Loucy (cell line): ENCODE measurements at regions not wholly inside any gene's neighbourhood (a gene's known extent, or its start where the extent isn't known, plus 50 kb on each side); places are given as distances from the start of the nearest gene placed in this dataset.

ENCODE experiments used
- H2AFZ ChIP-seq: fragments of 200-600 bp; sonication (generic); 2 replicates; pipeline ENCODE4 v1.6.0; 2016; ENCODE audit warnings: antibody characterized with exemption, mild to moderate bottlenecking, low read length, moderate library complexity
- H3F3A ChIP-seq: fragments of 200-600 bp; 2 replicates; pipeline ENCODE4 v1.6.0; 2016; ENCODE audit warnings: antibody characterized with exemption, low read depth, mild to moderate bottlenecking
- H3K27me3 ChIP-seq: fragments of 200-600 bp; sonication (generic); 2 replicates; pipeline ENCODE4 v1.6.1; 2014; ENCODE audit warnings: low read length, mild to moderate bottlenecking; ENCODE audit not compliant: insufficient read depth, poor library complexity, severe bottlenecking
- H3K36me3 ChIP-seq: fragments of 200-600 bp; sonication (generic); 2 replicates; pipeline ENCODE4 v1.6.1; 2016; ENCODE audit warnings: low read length; ENCODE audit not compliant: insufficient read depth
- H3K4me1 ChIP-seq: fragments of 200-600 bp; sonication (generic); 2 replicates; pipeline ENCODE4 v1.5.1; 2014; ENCODE audit warnings: low read length, mild to moderate bottlenecking; ENCODE audit not compliant: insufficient read depth, poor library complexity, severe bottlenecking
- H3K4me2 ChIP-seq: fragments of 200-600 bp; sonication (generic); 2 replicates; pipeline ENCODE4 v1.6.0; 2014; ENCODE audit warnings: antibody characterized with exemption, low read length, low read depth, mild to moderate bottlenecking; ENCODE audit not compliant: poor library complexity, severe bottlenecking
- H3K4me3 ChIP-seq: fragments of 200-600 bp; sonication (generic); 2 replicates; pipeline ENCODE4 v1.5.1; 2014; ENCODE audit warnings: low read length, mild to moderate bottlenecking, mixed read lengths; ENCODE audit not compliant: poor library complexity, severe bottlenecking
- H3K79me2 ChIP-seq: fragments of 200-600 bp; sonication (generic); 2 replicates; pipeline ENCODE4 v1.6.1; 2014; ENCODE audit warnings: low read length; ENCODE audit not compliant: insufficient read depth
- H3K9ac ChIP-seq: fragments of 200-600 bp; sonication (generic); 2 replicates; pipeline ENCODE4 v1.6.0; 2014; ENCODE audit warnings: mild to moderate bottlenecking, low read depth, low read length, moderate library complexity; ENCODE audit not compliant: poor library complexity, severe bottlenecking
- H3K9me2 ChIP-seq: fragments of 200-600 bp; sonication (generic); replicated peaks from 2 replicates; pipeline ENCODE4 v1.6.1; 2016; ENCODE audit warnings: low read depth, low read length, mixed read lengths
- H3K9me3 ChIP-seq: fragments of 200-600 bp; sonication (generic); 2 replicates; pipeline ENCODE4 v1.6.1; 2014; ENCODE audit warnings: mild to moderate bottlenecking, antibody characterized with exemption, low read length, low read depth; ENCODE audit not compliant: insufficient read depth
- H4K20me1 ChIP-seq: fragments of 200-600 bp; sonication (generic); 2 replicates; pipeline ENCODE4 v1.6.0; 2014; ENCODE audit warnings: antibody characterized with exemption, low read length, mild to moderate bottlenecking; ENCODE audit not compliant: insufficient read depth, poor library complexity, severe bottlenecking
- CTCF ChIP-seq: fragments of 200-600 bp; sonication (generic); conservative IDR thresholded peaks from 2 replicates; pipeline ENCODE4 v1.5.1; 2014; ENCODE audit warnings: mild to moderate bottlenecking, antibody characterized with exemption, low read length
- EZH2phosphoT487 ChIP-seq: fragments of 200-600 bp; IDR thresholded peaks from 2 replicates; pipeline ENCODE4 v1.6.1; 2018; ENCODE audit warnings: antibody characterized with exemption, mild to moderate bottlenecking, moderate library complexity, borderline replicate concordance

GRCh38 chr5:61614606-61615005, 282.5 kb downstream of the ZSWIM6 start:
- no peaks in the 10 kb centered on the region for H3K27me3 ChIP-seq
- no peaks in the 10 kb centered on the region for H3K9me3 ChIP-seq
- no peaks in the 10 kb centered on the region for H3K36me3 ChIP-seq
- H3K9me2 ChIP-seq, result no peaks in the 10 kb centered on the region
- H4K20me1 ChIP-seq, result no peaks in the 10 kb centered on the region
- H2AFZ ChIP-seq, result no peak overlapping the region
- peaks cover 4% of the 10 kb centered on the region for H3K4me1 ChIP-seq
- H3K79me2 ChIP-seq, result no peaks in the 10 kb centered on the region
- TF ChIP-seq CTCF (no peak), EZH2phosphoT487 (no peak)
- no peak overlapping the region for H3K4me3 ChIP-seq
- H3K9ac ChIP-seq, result no peak overlapping the region
- H3F3A ChIP-seq, result no peaks in the 10 kb centered on the region
- no peak overlapping the region for H3K4me2 ChIP-seq

GRCh38 chr5:61617039-61617438, 285.0 kb downstream of the ZSWIM6 start:
- Histone ChIP-seq H3K79me2 (no peaks in the 10 kb centered on the region), H2AFZ (no peak overlapping the region), H3K9me2 (no peaks in the 10 kb centered on the region), H4K20me1 (no peaks in the 10 kb centered on the region), H3K9ac (no peak overlapping the region), H3K36me3 (no peaks in the 10 kb centered on the region), H3K9me3 (no peaks in the 10 kb centered on the region), H3F3A (no peaks in the 10 kb centered on the region), H3K4me3 (no peak overlapping the region), H3K4me2 (no peak overlapping the region), H3K27me3 (no peaks in the 10 kb centered on the region), H3K4me1 (peaks cover 8% of the 10 kb centered on the region)
- TF ChIP-seq EZH2phosphoT487 (no peak), CTCF (no peak)

DNA sequence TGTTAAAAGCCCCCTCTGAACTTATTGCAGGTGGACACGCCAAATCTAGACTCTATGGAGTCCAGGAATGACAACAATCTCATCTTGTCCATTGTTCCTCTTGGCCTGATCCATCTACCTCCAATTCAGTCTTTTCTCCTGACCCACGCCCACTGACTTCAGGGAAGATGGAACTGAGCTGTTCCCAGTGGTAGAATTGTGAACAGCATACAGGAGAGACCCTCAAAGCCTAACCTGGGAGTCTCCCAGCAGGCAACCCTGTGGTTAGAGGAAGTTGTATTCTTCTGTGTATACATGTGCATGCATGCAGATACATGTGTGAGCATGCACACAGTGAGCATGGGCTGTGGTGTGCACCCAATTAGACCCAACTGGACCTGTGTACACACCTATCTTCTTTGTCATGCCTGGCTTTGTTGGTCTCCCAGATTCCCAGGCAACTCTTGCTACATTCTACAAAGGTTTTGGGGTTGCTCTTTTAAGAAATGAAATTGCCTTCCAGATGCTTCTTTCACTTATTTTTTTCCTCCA, 286.0 kb downstream of the ZSWIM6 start:
- Histone ChIP-seq H3K9me3 (no peaks in the 10 kb centered on the region), H3K4me2 (no peak overlapping the region), H3K4me1 (peaks cover 8% of the 10 kb centered on the region), H3K36me3 (no peaks in the 10 kb centered on the region), H2AFZ (no peak overlapping the region), H3K9ac (no peak overlapping the region), H3K79me2 (no peaks in the 10 kb centered on the region), H3K9me2 (no peaks in the 10 kb centered on the region), H3K4me3 (no peak overlapping the region), H3K27me3 (no peaks in the 10 kb centered on the region), H3F3A (no peaks in the 10 kb centered on the region), H4K20me1 (no peaks in the 10 kb centered on the region)
- no peak for TF ChIP-seq CTCF
- TF ChIP-seq EZH2phosphoT487, result no peak
